Mucosa of rectum (tissue), 2 donors: ENCODE measurements at regions not wholly inside any gene's neighbourhood (a gene's known extent, or its start where the extent isn't known, plus 50 kb on each side); places are given as distances from the start of the nearest gene placed in this dataset.

Experiments used
- H3K27ac ChIP-seq, 2 donors: one replicate each; pipeline ENCODE4 v1.7.0; 2013; ENCODE audit warnings: inconsistent platforms in 2 of 2, low read depth in 2 of 2, low read length in 2 of 2
- H3K27me3 ChIP-seq, 2 donors: one replicate each; pipeline ENCODE4 v1.7.0; 2013; ENCODE audit warnings: low read length in 2 of 2; ENCODE audit not compliant: control insufficient read depth in 2 of 2, insufficient read depth in 2 of 2
- H3K36me3 ChIP-seq, 2 donors: one replicate each; pipeline ENCODE4 v1.7.0; 2013; ENCODE audit warnings: low read length in 2 of 2; ENCODE audit not compliant: control insufficient read depth in 2 of 2, insufficient read depth in 2 of 2
- H3K4me1 ChIP-seq, 2 donors: one replicate each; pipeline ENCODE4 v1.7.0; 2013; ENCODE audit warnings: low read length in 2 of 2, mild to moderate bottlenecking in 1 of 2; ENCODE audit not compliant: control insufficient read depth in 2 of 2, insufficient read depth in 2 of 2
- H3K4me3 ChIP-seq, 2 donors: one replicate each; pipeline ENCODE4 v1.7.0; 2013; ENCODE audit warnings: low read length in 2 of 2
- H3K9ac ChIP-seq, 2 donors: one replicate each; pipeline ENCODE4 v1.7.0; 2013; ENCODE audit warnings: low read length in 2 of 2, low read depth in 1 of 2, mild to moderate bottlenecking in 1 of 2
- H3K9me3 ChIP-seq, 2 donors: one replicate each; pipeline ENCODE4 v1.7.0; 2013; ENCODE audit warnings: low read length in 2 of 2; ENCODE audit not compliant: control insufficient read depth in 2 of 2
- donor health status: healthy.
- donor health status: Normal muscosa, but diverticular disease.

DNA sequence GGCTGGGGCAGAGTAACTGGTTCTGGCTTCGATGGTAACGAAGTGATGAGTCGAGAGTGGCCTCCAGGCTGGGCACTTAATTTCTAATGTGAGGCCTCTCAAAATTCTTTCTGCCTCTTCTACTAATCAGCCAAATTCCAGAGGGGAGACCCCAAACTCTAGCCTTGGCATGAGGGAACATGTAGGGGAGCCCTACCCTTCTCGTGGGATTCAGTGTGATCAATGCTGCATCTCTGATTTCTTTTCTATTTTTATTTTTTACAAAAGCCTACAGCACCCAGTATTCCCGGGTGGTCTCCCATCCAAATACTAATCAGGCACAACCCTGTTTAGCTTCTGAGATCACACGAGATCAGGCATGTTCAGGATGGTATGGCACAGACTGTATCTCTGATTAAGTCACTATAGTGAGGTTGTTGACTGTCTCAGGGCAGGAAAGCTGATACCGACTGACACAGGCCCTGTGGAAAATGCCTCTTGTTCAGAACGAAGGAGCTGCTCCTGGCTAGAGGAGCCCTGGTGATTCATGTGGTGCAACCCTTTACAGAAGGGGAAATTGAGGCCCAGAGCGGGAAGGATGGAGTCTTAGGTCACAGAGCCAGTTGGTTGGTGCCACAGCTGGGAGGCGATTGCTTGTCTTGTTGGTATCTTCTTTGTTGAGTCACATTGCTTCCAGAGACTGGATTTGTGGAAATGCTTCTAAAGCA lies 126.3 kb upstream of the HS6ST1 start:
- no peaks in the 10 kb centered on the region for H3K9me3 ChIP-seq
- peaks cover 0 to 6% of the 10 kb centered on the region in 2 donors for H3K4me1 ChIP-seq
- H3K4me3 ChIP-seq, result no peak overlapping the region
- H3K36me3 ChIP-seq, result no peaks in the 10 kb centered on the region
- no peak overlapping the region for H3K27ac ChIP-seq
- H3K27me3 ChIP-seq, result no peaks in the 10 kb centered on the region
- no peak overlapping the region for H3K9ac ChIP-seq

GRCh38 chr2:128445523-128445900 lies 126.8 kb upstream of the HS6ST1 start:
- Histone ChIP-seq H3K36me3 (no peaks in the 10 kb centered on the region), H3K4me1 (peaks cover 0 to 6% of the 10 kb centered on the region in 2 donors), H3K27ac (no peak overlapping the region), H3K9ac (no peak overlapping the region), H3K9me3 (no peaks in the 10 kb centered on the region), H3K27me3 (no peaks in the 10 kb centered on the region), H3K4me3 (no peak overlapping the region)

DNA sequence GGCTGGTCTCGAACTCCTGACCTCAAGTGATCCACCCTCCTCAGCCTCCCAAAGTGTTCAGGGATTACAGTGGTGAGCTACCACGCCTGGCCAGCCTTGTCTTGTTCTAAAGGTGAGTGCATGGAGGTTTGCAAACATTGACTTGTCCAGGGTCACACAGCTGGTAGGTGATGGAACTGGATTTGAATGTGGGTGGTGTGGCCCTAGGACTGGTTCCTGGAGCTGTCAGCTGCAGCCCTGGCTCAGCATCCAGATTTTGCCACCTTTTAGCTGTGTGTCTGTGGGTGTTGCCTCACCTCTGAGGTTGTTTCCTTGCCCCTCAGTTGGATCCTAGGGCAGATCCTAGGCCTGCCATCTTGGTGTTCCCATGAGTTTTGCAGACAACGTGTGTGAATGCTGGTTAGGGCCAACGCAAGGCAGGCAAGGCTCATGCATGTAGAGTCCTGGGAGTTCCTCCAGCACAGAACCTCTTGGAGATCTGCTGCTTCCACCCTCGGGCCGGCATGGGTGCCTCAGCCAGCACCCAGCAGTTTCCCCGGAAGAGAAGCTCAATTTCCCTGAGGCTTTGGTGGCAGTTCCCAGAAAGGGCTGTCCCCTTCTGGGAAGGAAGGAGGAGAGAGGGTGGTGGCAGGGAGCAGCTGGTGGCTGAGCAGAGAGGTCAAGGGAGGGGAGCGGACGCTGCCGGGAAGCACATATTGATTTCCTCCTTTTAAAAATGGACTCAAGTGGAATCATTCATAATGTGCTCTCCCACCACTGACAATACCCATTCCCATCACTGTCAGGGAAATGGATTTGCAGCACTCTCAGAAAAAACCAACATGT lies 127.6 kb upstream of the HS6ST1 start:
- no peaks in the 10 kb centered on the region for H3K9me3 ChIP-seq
- H3K4me1 ChIP-seq, result peaks cover 0 to 6% of the 10 kb centered on the region in 2 donors
- H3K27ac ChIP-seq, result no peak overlapping the region
- H3K27me3 ChIP-seq, result no peaks in the 10 kb centered on the region
- H3K9ac ChIP-seq, result no peak overlapping the region
- H3K36me3 ChIP-seq, result no peaks in the 10 kb centered on the region
- H3K4me3 ChIP-seq, result no peak overlapping the region

- H3K4me1 ChIP-seq, result peaks cover 0 to 6% of the 10 kb centered on the region in 2 donors
- no peaks in the 10 kb centered on the region for H3K27me3 ChIP-seq
- H3K9ac ChIP-seq, result no peak overlapping the region
- no peak overlapping the region for H3K4me3 ChIP-seq
- no peaks in the 10 kb centered on the region for H3K36me3 ChIP-seq
- no peak overlapping the region for H3K27ac ChIP-seq
- no peaks in the 10 kb centered on the region for H3K9me3 ChIP-seq
These were observed 128.3 kb upstream of the HS6ST1 start for GRCh38 chr2:128446874-128447537.

GRCh38 chr2:128447538-128447995 lies 128.9 kb upstream of the HS6ST1 start:
- Histone ChIP-seq H3K9me3 (no peaks in the 10 kb centered on the region), H3K4me3 (no peak overlapping the region), H3K36me3 (no peaks in the 10 kb centered on the region), H3K27me3 (no peaks in the 10 kb centered on the region), H3K9ac (no peak overlapping the region), H3K4me1 (peaks cover 0 to 5% of the 10 kb centered on the region in 2 donors), H3K27ac (no peak overlapping the region)

DNA sequence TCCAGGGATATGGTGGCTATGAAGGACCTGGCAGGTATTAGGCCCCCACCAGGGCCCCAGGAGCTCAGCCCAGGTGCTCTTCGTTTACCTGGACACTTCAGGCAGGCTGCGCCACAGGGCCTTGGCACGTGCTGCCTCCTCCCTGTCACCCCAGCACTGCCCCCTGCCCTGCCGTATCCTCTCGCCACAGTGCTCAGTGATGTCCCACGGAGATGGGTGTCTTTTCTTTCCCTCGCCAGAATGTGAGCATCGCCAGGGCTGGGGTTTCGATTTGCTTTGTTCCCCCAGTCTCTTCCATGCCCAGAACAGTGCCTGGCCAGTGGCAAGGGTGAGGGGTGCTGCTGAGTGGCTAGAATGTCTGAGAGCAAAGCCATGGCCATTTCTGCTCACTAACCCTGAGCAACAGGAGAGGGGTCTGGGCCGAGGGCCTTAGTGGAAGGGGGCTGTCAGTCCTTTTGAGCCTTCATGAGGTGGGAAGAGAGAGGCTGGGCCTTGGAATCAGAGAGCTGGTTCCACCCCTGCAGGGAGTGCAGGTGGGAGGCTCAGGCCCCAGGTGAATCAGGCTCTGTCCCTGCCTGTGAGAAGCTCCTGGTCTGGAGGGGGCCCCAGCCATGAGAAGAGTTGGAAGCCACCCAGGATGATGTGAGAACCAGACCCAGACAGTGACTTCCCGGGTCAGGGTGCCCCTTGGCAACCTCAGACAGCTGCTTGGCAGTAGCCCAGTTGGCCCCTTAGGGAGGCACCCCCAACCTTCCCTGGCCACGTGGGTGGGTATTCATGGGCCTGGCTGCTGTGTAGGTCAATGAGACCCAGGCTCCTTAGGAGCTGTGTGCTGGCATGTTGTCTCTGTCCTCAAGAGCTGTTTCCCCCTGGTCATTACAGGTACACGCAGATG lies 129.9 kb upstream of the HS6ST1 start:
- H3K4me3 ChIP-seq, result no peak overlapping the region
- H3K27me3 ChIP-seq, result no peaks in the 10 kb centered on the region
- no peaks in the 10 kb centered on the region for H3K36me3 ChIP-seq
- H3K9me3 ChIP-seq, result no peaks in the 10 kb centered on the region
- H3K9ac ChIP-seq, result no peak overlapping the region
- H3K4me1 ChIP-seq, result no peaks in the 10 kb centered on the region
- H3K27ac ChIP-seq, result no peak overlapping the region

DNA sequence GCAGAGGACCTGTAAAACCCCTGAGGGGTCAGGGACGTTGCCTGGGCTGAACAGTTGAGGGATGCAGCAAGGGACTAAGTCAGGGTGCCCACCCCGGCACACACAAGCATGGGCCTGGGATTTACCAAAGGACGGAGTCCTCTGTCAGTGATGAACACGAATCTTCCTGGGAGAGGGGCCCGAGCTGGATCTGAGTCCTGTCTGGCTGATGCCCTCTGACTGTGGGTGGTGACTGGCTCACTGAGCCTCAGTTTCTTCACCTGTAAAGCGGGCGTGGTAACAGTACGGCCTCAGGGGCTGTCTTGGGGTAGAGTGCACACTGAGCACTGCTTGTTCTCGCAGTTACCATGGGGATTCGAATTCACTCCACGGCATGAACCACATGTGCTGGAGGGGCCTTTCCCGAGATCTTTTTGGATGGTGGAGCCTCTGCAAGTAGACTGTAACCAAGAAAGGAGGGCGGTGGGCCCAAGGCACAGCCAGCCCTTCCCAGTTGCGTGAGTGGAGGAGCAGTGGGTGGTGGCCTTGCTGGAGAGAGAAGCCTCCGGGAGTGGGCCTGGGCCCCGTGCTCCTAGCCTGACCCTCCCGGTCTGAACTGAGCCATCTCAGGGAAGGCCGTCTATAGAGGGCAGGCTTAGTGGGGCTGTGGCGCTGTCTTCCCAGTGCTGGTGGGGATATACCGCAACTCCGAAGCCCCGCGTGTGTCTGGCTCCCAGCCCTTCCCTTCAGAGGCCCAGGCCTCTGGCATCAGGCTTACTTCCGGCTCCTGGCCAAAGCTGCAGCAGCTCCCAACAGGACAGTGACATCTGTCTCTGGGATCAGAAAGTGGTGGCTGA lies 130.8 kb upstream of the HS6ST1 start:
- H3K4me3 ChIP-seq, result no peak overlapping the region
- H3K9ac ChIP-seq, result no peak overlapping the region
- H3K27ac ChIP-seq, result no peak overlapping the region
- H3K4me1 ChIP-seq, result no peaks in the 10 kb centered on the region
- H3K36me3 ChIP-seq, result no peaks in the 10 kb centered on the region
- H3K9me3 ChIP-seq, result no peaks in the 10 kb centered on the region
- no peaks in the 10 kb centered on the region for H3K27me3 ChIP-seq

DNA sequence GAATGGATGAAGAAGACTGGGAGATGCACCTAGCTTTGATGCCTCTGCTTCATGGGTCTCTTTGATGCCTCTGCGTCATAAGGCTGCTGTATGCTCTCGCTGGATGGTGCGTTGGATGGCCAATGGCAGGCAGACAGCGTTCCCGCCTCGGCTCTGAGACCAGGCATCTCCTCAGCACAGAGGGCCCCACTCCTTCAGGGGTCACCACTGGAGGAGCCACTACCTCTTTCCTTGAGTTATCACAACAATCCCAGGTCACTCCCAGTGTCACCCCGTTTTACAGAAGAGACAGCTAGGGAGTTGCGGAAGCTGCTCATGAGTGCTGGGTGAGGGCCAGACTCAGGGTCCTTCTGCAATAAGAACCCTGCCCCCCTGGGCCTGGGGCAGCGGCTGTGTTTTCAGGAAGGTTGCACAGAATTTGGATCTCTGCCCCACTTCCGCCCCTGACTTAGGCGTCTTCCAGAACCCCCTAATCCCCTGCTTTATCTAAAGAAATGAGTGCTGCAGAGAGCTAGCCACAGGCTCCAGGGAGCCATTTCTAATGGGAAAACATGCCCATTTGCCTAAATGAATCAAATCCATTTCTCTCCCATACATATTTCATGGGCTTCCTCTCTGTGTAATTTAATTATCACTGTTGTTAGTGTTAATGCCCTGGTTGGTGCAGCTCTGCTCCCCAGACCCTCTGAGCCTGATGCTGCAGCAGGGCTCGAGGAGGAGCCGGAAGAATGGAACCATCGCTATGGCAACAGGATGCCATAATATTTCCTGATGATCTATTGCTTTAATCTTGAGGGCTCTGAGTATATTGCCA lies 131.8 kb upstream of the HS6ST1 start:
- H3K4me1 ChIP-seq, result no peaks in the 10 kb centered on the region
- H3K27me3 ChIP-seq, result no peaks in the 10 kb centered on the region
- H3K27ac ChIP-seq, result no peak overlapping the region
- no peaks in the 10 kb centered on the region for H3K9me3 ChIP-seq
- no peak overlapping the region for H3K9ac ChIP-seq
- no peak overlapping the region for H3K4me3 ChIP-seq
- H3K36me3 ChIP-seq, result no peaks in the 10 kb centered on the region
